Brain microvascular endothelial cell (primary cell): ENCODE measurements at regions not wholly inside any gene's neighbourhood (a gene's known extent, or its start where the extent isn't known, plus 50 kb on each side); places are given as distances from the start of the nearest gene placed in this dataset.

Experiments
- DNase-seq: peaks from one replicate; pipeline ENCODE4 v3.0.0-alpha.2; 2020
- H3K27ac ChIP-seq: fragments of 250-450 bp; sonication (Bioruptor Pico); 2 replicates; pipeline ENCODE4 v1.5.1; 2020; ENCODE audit warnings: mild to moderate bottlenecking, moderate library complexity
- H3K27me3 ChIP-seq: fragments of 250-450 bp; sonication (Bioruptor Pico); replicated peaks from 2 replicates; pipeline ENCODE4 v1.5.1; 2020; ENCODE audit warnings: mild to moderate bottlenecking
- H3K36me3 ChIP-seq: fragments of 250-450 bp; sonication (Bioruptor Pico); replicated peaks from 2 replicates; pipeline ENCODE4 v1.5.1; 2020; ENCODE audit warnings: mild to moderate bottlenecking
- H3K4me3 ChIP-seq: 2 replicates; pipeline ENCODE4 v1.5.1; 2011; ENCODE audit warnings: low read depth, mild to moderate bottlenecking, control low read depth, low read length, moderate library complexity
- CTCF ChIP-seq: IDR thresholded peaks from 2 replicates; pipeline ENCODE4 v1.5.1; 2011; ENCODE audit warnings: low read depth, mild to moderate bottlenecking, moderate library complexity, low read length, control low read depth, inconsistent platforms; ENCODE audit errors: missing control alignments
- in situ Hi-C: cut with HindIII; loops from 2 replicates; pipeline ENCODE4 v1.10.0; 2017; ENCODE audit warnings: low sequenced_read_pairs, low pct_ligation_motif_present

DNA sequence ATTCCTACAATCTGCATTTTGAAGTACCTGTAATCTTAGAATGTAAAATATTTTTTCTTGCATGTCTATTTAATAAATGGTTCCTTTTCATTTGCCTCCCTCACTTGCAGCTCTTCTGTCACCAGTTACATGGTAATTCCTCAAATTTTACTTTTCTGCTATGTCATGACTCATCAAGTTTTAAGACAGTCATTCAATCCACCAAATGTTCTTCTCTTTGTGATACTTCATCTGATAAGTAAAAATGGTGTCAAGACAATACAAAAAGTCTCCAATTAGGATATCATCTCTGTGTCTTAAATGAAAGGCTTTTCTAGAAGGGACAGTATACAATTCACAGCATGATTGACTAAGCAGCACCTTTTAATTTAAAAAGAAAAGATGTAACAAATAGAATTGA, 104.9 kb upstream of the FTMT start:
- Histone ChIP-seq H3K36me3 (no peaks in the 10 kb centered on the region), H3K4me3 (no peak overlapping the region), H3K27ac (no peak overlapping the region), H3K27me3 (no peaks in the 10 kb centered on the region)
- no peak for DNase-seq
- TF ChIP-seq CTCF = no peak
- in situ Hi-C loops = no loop called here

DNA sequence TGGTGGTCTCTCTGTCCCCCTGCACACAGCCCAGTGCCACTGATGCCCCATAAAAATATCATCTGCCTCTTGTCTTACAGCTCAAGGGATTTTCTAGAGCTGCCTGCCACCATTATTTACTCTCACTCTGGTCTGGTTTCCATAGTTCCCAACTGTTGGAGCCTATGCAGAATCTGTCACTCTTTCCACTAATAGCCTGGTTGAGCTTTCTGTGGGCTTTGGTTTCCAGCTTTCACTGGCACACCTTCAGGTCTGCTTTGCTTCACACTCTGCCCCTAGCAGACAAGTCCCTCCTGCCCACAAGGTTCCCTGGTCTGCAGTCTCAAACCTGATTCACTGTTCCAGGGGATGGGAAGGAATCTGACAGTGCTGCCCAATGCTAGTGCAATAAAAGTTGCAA, 103.0 kb upstream of the FTMT start:
- no peak for TF ChIP-seq CTCF
- no peak for DNase-seq

GRCh38 chr5:121752149-121752548, 99.5 kb upstream of the FTMT start:
- in situ Hi-C loops = no loop called here
- no peak for TF ChIP-seq CTCF
- Histone ChIP-seq H3K27me3 (no peaks in the 10 kb centered on the region), H3K4me3 (no peak overlapping the region), H3K27ac (no peak overlapping the region), H3K36me3 (no peaks in the 10 kb centered on the region)
- DNase-seq = no peak

More for the DNA sequence above, 103.0 kb upstream of the FTMT start:
- H3K27me3 ChIP-seq = no peaks in the 10 kb centered on the region
- no peak overlapping the region for H3K4me3 ChIP-seq
- in situ Hi-C loops = no loop called here
- H3K36me3 ChIP-seq = no peaks in the 10 kb centered on the region
- no peak overlapping the region for H3K27ac ChIP-seq

DNA sequence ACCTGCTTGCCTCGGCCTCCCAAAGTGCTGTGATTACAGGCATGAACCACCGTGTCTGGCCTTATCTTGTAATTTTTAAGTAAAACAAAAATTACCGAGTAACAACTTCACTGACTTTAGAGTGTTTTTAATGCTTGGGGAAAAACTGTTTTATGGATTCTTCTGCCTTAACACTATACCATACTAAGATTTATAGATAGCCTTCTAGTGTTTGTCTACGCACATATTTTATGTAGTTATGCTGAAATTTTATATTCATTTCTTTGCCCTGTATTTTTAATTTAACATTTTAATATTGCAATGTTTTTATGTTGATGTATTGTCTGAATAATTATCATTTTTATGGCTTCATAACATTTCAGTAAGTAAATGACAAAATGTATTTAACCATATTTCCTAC, 96.4 kb upstream of the FTMT start:
- DNase-seq = no peak
- Histone ChIP-seq H3K36me3 (no peaks in the 10 kb centered on the region), H3K27me3 (no peaks in the 10 kb centered on the region), H3K4me3 (no peak overlapping the region), H3K27ac (no peak overlapping the region)
- in situ Hi-C loops = no loop called here
- no peak for TF ChIP-seq CTCF

GRCh38 chr5:121757753-121758152, 93.9 kb upstream of the FTMT start:
- H3K4me3 ChIP-seq = no peak overlapping the region
- in situ Hi-C loops = no loop called here
- no peak for DNase-seq
- no peak for TF ChIP-seq CTCF
- H3K36me3 ChIP-seq = no peaks in the 10 kb centered on the region
- no peaks in the 10 kb centered on the region for H3K27me3 ChIP-seq
- no peak overlapping the region for H3K27ac ChIP-seq

GRCh38 chr5:121758615-121759014, 93.1 kb upstream of the FTMT start:
- Histone ChIP-seq H3K4me3 (no peak overlapping the region), H3K36me3 (no peaks in the 10 kb centered on the region), H3K27me3 (no peaks in the 10 kb centered on the region), H3K27ac (no peak overlapping the region)
- no peak for DNase-seq
- in situ Hi-C loops = no loop called here
- no peak for TF ChIP-seq CTCF
